ENCODE measurements at regions not wholly inside any gene's neighbourhood (a gene's known extent, or its start where the extent isn't known, plus 50 kb on each side); places are given as distances from the start of the nearest gene placed in this dataset.

DNA sequence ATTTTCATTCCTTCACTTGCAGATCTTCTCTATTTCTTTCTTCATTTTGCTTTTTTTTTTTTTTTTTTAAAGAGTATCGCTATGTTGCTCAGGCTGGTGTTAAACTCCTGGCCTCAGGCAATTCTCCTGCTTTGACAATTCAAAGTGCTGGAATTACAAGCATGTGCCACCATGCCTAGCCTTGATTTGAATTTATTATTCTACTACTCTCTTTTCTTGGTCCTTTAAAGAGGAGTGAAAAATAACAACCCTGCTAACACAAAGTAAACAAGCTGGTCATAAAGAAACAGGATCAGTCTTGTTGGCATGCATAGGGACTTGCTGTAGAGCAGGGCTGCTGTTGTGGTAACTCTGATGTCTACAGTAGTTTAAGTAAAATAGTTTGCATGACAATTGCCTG lies 1615.3 kb upstream of the ZEB2 start:
- H2BK5ac ChIP-seq (ENCODE audit: low read depth, low read length, poor library complexity, severe bottlenecking), result no peak overlapping the region
- no peak overlapping the region for H3K4me2 ChIP-seq (ENCODE audit: low read length, poor library complexity, severe bottlenecking)
- peak; percentile 15 for DNase-seq
- no peaks in the 10 kb centered on the region for H3K36me3 ChIP-seq (ENCODE audit: control insufficient read depth in 1 of 2, insufficient read depth in 2 of 2, low read depth in 1 of 2, low read length in 2 of 2)
- H4K8ac ChIP-seq (ENCODE audit: low read length), result no peak overlapping the region
- H3K27me3 ChIP-seq (ENCODE audit: control insufficient read depth in 1 of 2, insufficient read depth in 1 of 2, low read length in 2 of 2), result no peaks in the 10 kb centered on the region
- H2BK15ac ChIP-seq (ENCODE audit: low read depth, poor library complexity, severe bottlenecking), result no peak overlapping the region
- no peak overlapping the region for H3K23ac ChIP-seq (ENCODE audit: low read length in 2 of 2)
- no peak overlapping the region for H3K18ac ChIP-seq (ENCODE audit: low read depth in 1 of 2, low read length in 2 of 2)
- WGBS, result no CpG with 5 or more reads among the region's 1 CpG
- no peak overlapping the region for H3K4me3 ChIP-seq (ENCODE audit: insufficient read depth in 1 of 2, low read depth in 1 of 2, low read length in 2 of 2)
- H4K91ac ChIP-seq (ENCODE audit: low read length), result no peak overlapping the region
- no peaks in the 10 kb centered on the region for H3K79me1 ChIP-seq (replicated peaks; ENCODE audit: low read length, poor library complexity, severe bottlenecking)
- no peak overlapping the region for H3K14ac ChIP-seq (ENCODE audit: low read length in 2 of 2)
- H2BK120ac ChIP-seq (ENCODE audit: low read depth, low read length), result no peak overlapping the region
- no peak overlapping the region for H2AK5ac ChIP-seq (ENCODE audit: low read length, severe bottlenecking)
- H2AFZ ChIP-seq (ENCODE audit: low read depth, low read length), result no peak overlapping the region
- no peak overlapping the region for H3K9ac ChIP-seq (ENCODE audit: low read length)
- H3K27ac ChIP-seq (ENCODE audit: low read length, poor library complexity, severe bottlenecking), result no peak overlapping the region
- H3K9me3 ChIP-seq (ENCODE audit: control insufficient read depth, low read length), result no peaks in the 10 kb centered on the region
- H2BK12ac ChIP-seq (ENCODE audit: low read length in 2 of 2), result no peak overlapping the region
- H3K4me1 ChIP-seq (ENCODE audit: control insufficient read depth, insufficient read depth, low read depth, low read length), result no peaks in the 10 kb centered on the region
- no peak overlapping the region for H3K4ac ChIP-seq (ENCODE audit: low read depth in 1 of 2, low read length in 2 of 2)

DNA sequence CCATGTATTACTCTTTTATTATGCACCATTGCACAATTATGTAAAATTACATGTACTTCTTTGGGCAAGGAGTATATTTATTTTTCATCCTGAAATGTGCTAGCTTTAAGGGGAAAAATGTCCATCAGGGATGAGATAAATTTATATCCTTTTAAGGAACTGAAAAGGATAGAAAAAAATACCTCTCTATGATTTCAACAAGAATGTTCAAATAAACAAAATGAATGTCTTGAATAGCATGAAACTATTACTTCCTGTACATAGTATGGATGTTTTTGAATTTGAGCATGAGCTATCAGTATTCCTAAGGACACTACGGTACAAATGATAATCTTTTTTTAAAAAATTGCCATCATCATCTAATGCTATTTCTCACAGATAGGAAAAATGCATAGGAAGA lies 1611.9 kb upstream of the ZEB2 start:
- H2BK15ac ChIP-seq (ENCODE audit: low read depth, poor library complexity, severe bottlenecking), result no peak overlapping the region
- H4K91ac ChIP-seq (ENCODE audit: low read length), result no peak overlapping the region
- H3K27me3 ChIP-seq (ENCODE audit: control insufficient read depth in 1 of 2, insufficient read depth in 1 of 2, low read length in 2 of 2), result no peaks in the 10 kb centered on the region
- no peak overlapping the region for H3K4me2 ChIP-seq (ENCODE audit: low read length, poor library complexity, severe bottlenecking)
- H4K8ac ChIP-seq (ENCODE audit: low read length), result no peak overlapping the region
- H2AK5ac ChIP-seq (ENCODE audit: low read length, severe bottlenecking), result no peak overlapping the region
- H3K4me1 ChIP-seq (ENCODE audit: control insufficient read depth, insufficient read depth, low read depth, low read length), result no peaks in the 10 kb centered on the region
- H3K4ac ChIP-seq (ENCODE audit: low read depth in 1 of 2, low read length in 2 of 2), result no peak overlapping the region
- no peak overlapping the region for H3K4me3 ChIP-seq (ENCODE audit: insufficient read depth in 1 of 2, low read depth in 1 of 2, low read length in 2 of 2)
- no peak overlapping the region for H2BK5ac ChIP-seq (ENCODE audit: low read depth, low read length, poor library complexity, severe bottlenecking)
- WGBS, result no CpG with 5 or more reads among the region's 1 CpG
- no peak overlapping the region for H3K14ac ChIP-seq (ENCODE audit: low read length in 2 of 2)
- H3K18ac ChIP-seq (ENCODE audit: low read depth in 1 of 2, low read length in 2 of 2), result no peak overlapping the region
- H3K79me1 ChIP-seq (replicated peaks; ENCODE audit: low read length, poor library complexity, severe bottlenecking), result no peaks in the 10 kb centered on the region
- no peak for DNase-seq
- H3K23ac ChIP-seq (ENCODE audit: low read length in 2 of 2), result no peak overlapping the region
- H2AFZ ChIP-seq (ENCODE audit: low read depth, low read length), result no peak overlapping the region
- H3K36me3 ChIP-seq (ENCODE audit: control insufficient read depth in 1 of 2, insufficient read depth in 2 of 2, low read depth in 1 of 2, low read length in 2 of 2), result no peaks in the 10 kb centered on the region
- no peak overlapping the region for H2BK120ac ChIP-seq (ENCODE audit: low read depth, low read length)
- H3K27ac ChIP-seq (ENCODE audit: low read length, poor library complexity, severe bottlenecking), result no peak overlapping the region
- H3K9ac ChIP-seq (ENCODE audit: low read length), result no peak overlapping the region
- no peak overlapping the region for H2BK12ac ChIP-seq (ENCODE audit: low read length in 2 of 2)
- no peaks in the 10 kb centered on the region for H3K9me3 ChIP-seq (ENCODE audit: control insufficient read depth, low read length)

DNA sequence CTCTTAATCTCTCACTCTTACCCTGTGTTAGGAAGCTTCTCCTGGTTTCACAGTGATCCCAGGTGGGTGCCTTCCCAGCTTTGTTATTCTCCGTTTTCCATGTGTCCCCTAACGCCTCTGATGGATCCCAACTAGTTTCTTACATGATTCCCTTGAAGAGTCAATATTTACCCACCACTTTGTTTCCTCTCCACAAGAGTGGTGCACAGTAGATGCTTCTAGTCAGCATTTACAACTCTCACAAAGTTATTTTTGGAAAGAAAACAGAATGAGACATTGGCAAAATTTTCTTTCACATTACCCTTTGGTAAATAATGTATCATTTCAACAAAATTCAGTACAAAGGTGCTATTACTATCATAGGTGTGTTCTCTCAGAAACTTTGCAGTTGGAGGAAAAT lies 1611.1 kb upstream of the ZEB2 start:
- H4K91ac ChIP-seq (ENCODE audit: low read length), result no peak overlapping the region
- H2BK12ac ChIP-seq (ENCODE audit: low read length in 2 of 2), result no peak overlapping the region
- no peak overlapping the region for H3K23ac ChIP-seq (ENCODE audit: low read length in 2 of 2)
- WGBS, result 28% methylated on average over 2 of the region's 2 CpGs
- H3K27me3 ChIP-seq (ENCODE audit: control insufficient read depth in 1 of 2, insufficient read depth in 1 of 2, low read length in 2 of 2), result no peaks in the 10 kb centered on the region
- H3K14ac ChIP-seq (ENCODE audit: low read length in 2 of 2), result no peak overlapping the region
- H2AK5ac ChIP-seq (ENCODE audit: low read length, severe bottlenecking), result no peak overlapping the region
- H2BK120ac ChIP-seq (ENCODE audit: low read depth, low read length), result no peak overlapping the region
- H3K79me1 ChIP-seq (replicated peaks; ENCODE audit: low read length, poor library complexity, severe bottlenecking), result no peaks in the 10 kb centered on the region
- no peak overlapping the region for H3K4me3 ChIP-seq (ENCODE audit: insufficient read depth in 1 of 2, low read depth in 1 of 2, low read length in 2 of 2)
- no peak overlapping the region for H2AFZ ChIP-seq (ENCODE audit: low read depth, low read length)
- no peak overlapping the region for H3K27ac ChIP-seq (ENCODE audit: low read length, poor library complexity, severe bottlenecking)
- no peak overlapping the region for H3K18ac ChIP-seq (ENCODE audit: low read depth in 1 of 2, low read length in 2 of 2)
- no peak overlapping the region for H2BK5ac ChIP-seq (ENCODE audit: low read depth, low read length, poor library complexity, severe bottlenecking)
- no peak overlapping the region for H4K8ac ChIP-seq (ENCODE audit: low read length)
- H3K9ac ChIP-seq (ENCODE audit: low read length), result no peak overlapping the region
- H2BK15ac ChIP-seq (ENCODE audit: low read depth, poor library complexity, severe bottlenecking), result peak overlapping the region; percentile 16
- no peaks in the 10 kb centered on the region for H3K4me1 ChIP-seq (ENCODE audit: control insufficient read depth, insufficient read depth, low read depth, low read length)
- no peaks in the 10 kb centered on the region for H3K36me3 ChIP-seq (ENCODE audit: control insufficient read depth in 1 of 2, insufficient read depth in 2 of 2, low read depth in 1 of 2, low read length in 2 of 2)
- H3K9me3 ChIP-seq (ENCODE audit: control insufficient read depth, low read length), result no peaks in the 10 kb centered on the region
- DNase-seq, result no peak
- H3K4me2 ChIP-seq (ENCODE audit: low read length, poor library complexity, severe bottlenecking), result no peak overlapping the region
- no peak overlapping the region for H3K4ac ChIP-seq (ENCODE audit: low read depth in 1 of 2, low read length in 2 of 2)

DNA sequence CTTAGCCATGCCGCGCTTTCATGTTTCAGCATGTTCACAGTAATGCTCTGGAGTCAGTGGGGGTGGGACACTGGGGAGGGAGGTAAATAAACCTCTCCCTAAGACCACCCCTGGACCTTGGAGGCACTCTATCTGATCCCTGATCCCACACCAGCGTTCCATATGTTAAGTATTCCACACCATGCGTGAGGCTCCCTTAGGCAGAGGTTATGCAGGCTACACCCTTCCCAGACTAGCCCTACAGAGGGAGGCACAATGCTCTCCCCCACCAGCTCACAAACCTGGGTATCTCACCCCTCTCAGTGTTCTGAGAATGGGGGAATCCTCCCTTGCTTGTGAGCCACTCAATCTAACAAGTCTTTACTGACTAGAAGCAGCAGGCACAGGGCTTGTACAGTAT lies 1610.4 kb upstream of the ZEB2 start:
- Histone ChIP-seq H3K4ac (ENCODE audit: low read depth in 1 of 2, low read length in 2 of 2) (peak overlapping the region; percentile 54 to 56), H4K8ac (ENCODE audit: low read length) (no peak overlapping the region), H4K91ac (ENCODE audit: low read length) (peak overlapping the region; percentile 52), H3K27ac (ENCODE audit: low read length, poor library complexity, severe bottlenecking) (no peak overlapping the region), H2BK5ac (ENCODE audit: low read depth, low read length, poor library complexity, severe bottlenecking) (peak overlapping the region; percentile 31), H3K4me1 (ENCODE audit: control insufficient read depth, insufficient read depth, low read depth, low read length) (no peaks in the 10 kb centered on the region), H3K14ac (ENCODE audit: low read length in 2 of 2) (no peak overlapping the region), H3K9me3 (ENCODE audit: control insufficient read depth, low read length) (no peaks in the 10 kb centered on the region), H3K27me3 (ENCODE audit: control insufficient read depth in 1 of 2, insufficient read depth in 1 of 2, low read length in 2 of 2) (no peaks in the 10 kb centered on the region), H3K9ac (ENCODE audit: low read length) (no peak overlapping the region), H3K79me1 (replicated peaks; ENCODE audit: low read length, poor library complexity, severe bottlenecking) (no peaks in the 10 kb centered on the region), H2AK5ac (ENCODE audit: low read length, severe bottlenecking) (peak overlapping the region; percentile 9), H3K23ac (ENCODE audit: low read length in 2 of 2) (no peak overlapping the region), H2BK15ac (ENCODE audit: low read depth, poor library complexity, severe bottlenecking) (peak overlapping the region; percentile 44), H3K36me3 (ENCODE audit: control insufficient read depth in 1 of 2, insufficient read depth in 2 of 2, low read depth in 1 of 2, low read length in 2 of 2) (no peaks in the 10 kb centered on the region), H2AFZ (ENCODE audit: low read depth, low read length) (peak overlapping the region; percentile 5), H2BK120ac (ENCODE audit: low read depth, low read length) (peak overlapping the region; percentile 4), H3K18ac (ENCODE audit: low read depth in 1 of 2, low read length in 2 of 2) (peak overlapping the region; percentile 7 to 60), H2BK12ac (ENCODE audit: low read length in 2 of 2) (peak overlapping the region; percentile 28 to 37), H3K4me3 (ENCODE audit: insufficient read depth in 1 of 2, low read depth in 1 of 2, low read length in 2 of 2) (no peak overlapping the region), H3K4me2 (ENCODE audit: low read length, poor library complexity, severe bottlenecking) (no peak overlapping the region)
- no peak for DNase-seq
- WGBS, result 84% methylated on average over 4 of the region's 4 CpGs
